ENCODE measurements at regions not wholly inside any gene's neighbourhood (a gene's known extent, or its start where the extent isn't known, plus 50 kb on each side); places are given as distances from the start of the nearest gene placed in this dataset.

GRCh38 chr3:20256144-20256543 is 70.1 kb upstream of the SGO1 start:
- TF ChIP-seq CTCF (conservative IDR thresholded peaks at IDR 0.05; ENCODE audit: low read depth, low read length): no peak
- no peak for DNase-seq (ENCODE audit: low read depth)
- no peak overlapping the region for H3K4me3 ChIP-seq (ENCODE audit: low read depth, low read length)

GRCh38 chr3:20254268-20255117 is 68.5 kb upstream of the SGO1 start:
- no peak for DNase-seq (ENCODE audit: low read depth)
- no peak for TF ChIP-seq CTCF (conservative IDR thresholded peaks at IDR 0.05; ENCODE audit: low read depth, low read length)
- no peak overlapping the region for H3K4me3 ChIP-seq (ENCODE audit: low read depth, low read length)

GRCh38 chr3:20250786-20251185 is 64.8 kb upstream of the SGO1 start:
- DNase-seq (ENCODE audit: low read depth): no peak
- no peak overlapping the region for H3K4me3 ChIP-seq (ENCODE audit: low read depth, low read length)
- no peak for TF ChIP-seq CTCF (conservative IDR thresholded peaks at IDR 0.05; ENCODE audit: low read depth, low read length)

- no peak for DNase-seq (ENCODE audit: low read depth)
- TF ChIP-seq CTCF (conservative IDR thresholded peaks at IDR 0.05; ENCODE audit: low read depth, low read length): no peak
- no peak overlapping the region for H3K4me3 ChIP-seq (ENCODE audit: low read depth, low read length)
Observed at GRCh38 chr3:20250314-20250713, 64.3 kb upstream of the SGO1 start.

GRCh38 chr3:20246662-20247061 is 60.7 kb upstream of the SGO1 start:
- TF ChIP-seq CTCF (conservative IDR thresholded peaks at IDR 0.05; ENCODE audit: low read depth, low read length): no peak
- DNase-seq (ENCODE audit: low read depth): no peak
- H3K4me3 ChIP-seq (ENCODE audit: low read depth, low read length): no peak overlapping the region

GRCh38 chr3:20245781-20246180 is 59.8 kb upstream of the SGO1 start:
- DNase-seq (ENCODE audit: low read depth): no peak
- TF ChIP-seq CTCF (conservative IDR thresholded peaks at IDR 0.05; ENCODE audit: low read depth, low read length): peak; percentile 18
- no peak overlapping the region for H3K4me3 ChIP-seq (ENCODE audit: low read depth, low read length)

All from epithelial cell of proximal tubule (primary cell).